ENCODE measurements at regions not wholly inside any gene's neighbourhood (a gene's known extent, or its start where the extent isn't known, plus 50 kb on each side); places are given as distances from the start of the nearest gene placed in this dataset.

DNA sequence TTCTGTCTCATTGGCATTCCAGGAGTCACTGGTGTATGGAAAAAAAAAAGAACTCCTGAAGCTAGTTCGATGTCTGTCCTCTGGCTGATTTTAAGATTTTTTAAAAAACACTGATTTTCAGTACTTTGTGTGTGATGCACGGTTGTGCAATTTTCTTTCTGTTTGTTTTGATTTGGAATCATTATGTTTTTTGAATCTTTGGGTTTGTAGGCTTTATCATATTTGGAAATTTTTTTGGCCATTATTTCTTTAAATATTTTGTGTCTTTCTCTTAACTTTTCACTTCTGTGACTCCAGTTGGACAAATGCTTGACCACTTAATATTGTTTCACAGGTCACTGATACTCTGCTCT, 327.2 kb downstream of the BCKDHB start:
- Histone ChIP-seq H3K4me3 (no peak overlapping the region), H3K9me3 (ENCODE audit: control insufficient read depth in 4 of 4, insufficient read depth in 3 of 4, low read length in 3 of 4) (no peaks in the 10 kb centered on the region), H3K27ac (ENCODE audit: low read depth in 1 of 2, low read length in 1 of 2) (no peak overlapping the region), H3K36me3 (ENCODE audit: control insufficient read depth in 4 of 4, insufficient read depth in 4 of 4, low read length in 4 of 4) (no peaks in the 10 kb centered on the region), H3K27me3 (ENCODE audit: control insufficient read depth in 3 of 3, insufficient read depth in 3 of 3, low read length in 2 of 3) (no peaks in the 10 kb centered on the region), H3K4me1 (ENCODE audit: control insufficient read depth in 5 of 5, insufficient read depth in 5 of 5, low read length in 5 of 5) (no peaks in the 10 kb centered on the region), H3K9ac (ENCODE audit: insufficient read depth in 1 of 2, low read length in 2 of 2) (no peak overlapping the region)
- 66 to 78% methylated on average over 2 of the region's 2 CpGs for WGBS, 2 donors
- ATAC-seq (ENCODE audit: insufficient read depth, low FRiP score) (no peak), DNase-seq (peak in 1 of 3 donors; percentile 16)
- TF ChIP-seq, protein P1, sequence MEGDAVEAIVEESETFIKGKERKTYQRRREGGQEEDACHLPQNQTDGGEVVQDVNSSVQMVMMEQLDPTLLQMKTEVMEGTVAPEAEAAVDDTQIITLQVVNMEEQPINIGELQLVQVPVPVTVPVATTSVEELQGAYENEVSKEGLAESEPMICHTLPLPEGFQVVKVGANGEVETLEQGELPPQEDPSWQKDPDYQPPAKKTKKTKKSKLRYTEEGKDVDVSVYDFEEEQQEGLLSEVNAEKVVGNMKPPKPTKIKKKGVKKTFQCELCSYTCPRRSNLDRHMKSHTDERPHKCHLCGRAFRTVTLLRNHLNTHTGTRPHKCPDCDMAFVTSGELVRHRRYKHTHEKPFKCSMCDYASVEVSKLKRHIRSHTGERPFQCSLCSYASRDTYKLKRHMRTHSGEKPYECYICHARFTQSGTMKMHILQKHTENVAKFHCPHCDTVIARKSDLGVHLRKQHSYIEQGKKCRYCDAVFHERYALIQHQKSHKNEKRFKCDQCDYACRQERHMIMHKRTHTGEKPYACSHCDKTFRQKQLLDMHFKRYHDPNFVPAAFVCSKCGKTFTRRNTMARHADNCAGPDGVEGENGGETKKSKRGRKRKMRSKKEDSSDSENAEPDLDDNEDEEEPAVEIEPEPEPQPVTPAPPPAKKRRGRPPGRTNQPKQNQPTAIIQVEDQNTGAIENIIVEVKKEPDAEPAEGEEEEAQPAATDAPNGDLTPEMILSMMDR (IDR thresholded peaks at IDR 0.05; ENCODE audit: control extremely low read depth, extremely low read depth): no peak

DNA sequence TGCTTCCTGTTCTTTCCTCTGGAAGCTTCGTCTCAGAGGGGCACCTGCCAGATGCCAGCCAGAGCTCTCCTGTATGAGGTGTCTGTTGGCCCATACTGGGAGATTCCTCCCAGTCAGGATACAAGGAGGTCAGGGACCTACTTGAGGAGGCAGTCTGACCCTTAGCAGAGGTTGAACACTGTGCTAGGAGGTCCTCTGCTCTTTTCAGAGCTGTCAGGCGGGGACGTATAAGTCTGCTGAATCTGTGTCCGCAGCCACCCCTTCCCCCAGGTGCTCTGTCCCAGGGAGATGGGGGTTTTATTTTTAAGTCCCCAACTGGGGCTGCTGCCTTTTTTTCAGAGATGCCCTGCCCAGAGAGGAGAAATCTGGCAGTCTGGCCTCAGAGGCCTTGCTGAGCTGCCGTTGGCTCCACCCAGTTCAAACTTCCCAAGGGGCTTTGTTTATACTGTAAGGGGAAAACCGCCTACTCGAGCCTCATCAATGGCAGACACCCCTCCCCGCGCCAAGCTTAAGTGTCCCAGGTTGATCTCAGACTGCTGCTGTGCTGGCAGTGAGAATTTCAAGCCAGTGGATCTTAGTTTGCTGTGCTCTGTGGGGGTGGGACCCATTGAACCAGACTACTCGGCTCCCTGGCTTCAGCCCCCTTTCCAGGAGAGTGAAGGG, 326.7 kb downstream of the BCKDHB start:
- DNase-seq: peak; percentile 40 to 61 (median 60)

DNA sequence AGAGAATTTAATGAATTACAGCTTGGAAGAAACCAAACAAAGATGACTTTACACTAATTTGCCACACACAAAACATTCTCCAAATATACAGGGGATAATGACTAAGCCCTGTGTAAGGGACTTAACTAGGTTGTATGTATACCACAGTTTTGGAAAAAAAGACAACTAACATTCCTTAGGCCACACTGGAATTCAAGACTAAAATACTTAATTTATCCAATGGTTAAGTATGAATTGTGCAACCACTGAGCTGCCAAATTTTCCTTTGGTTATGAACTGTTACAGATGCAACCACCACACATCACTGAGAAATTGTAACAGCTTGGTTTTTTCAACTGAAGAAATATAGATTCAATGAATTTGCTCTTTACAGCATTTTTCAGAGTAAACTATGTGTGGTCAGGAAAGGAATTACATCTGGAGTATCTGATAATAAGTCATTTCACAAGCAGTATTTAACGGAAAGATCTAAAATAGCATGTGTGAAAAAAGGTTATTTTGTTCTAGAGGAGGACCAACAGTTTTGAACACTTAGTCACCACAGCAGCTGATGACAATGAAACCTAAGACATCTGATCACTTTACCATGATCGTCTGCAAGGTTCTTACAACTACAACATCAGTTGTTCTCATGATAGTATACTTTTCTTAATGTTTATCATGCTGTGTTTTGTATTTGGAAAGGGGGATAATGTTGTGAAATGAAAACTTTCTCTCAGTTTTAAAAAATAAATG, 318.8 kb downstream of the BCKDHB start:
- WGBS, 2 donors: 72 to 77% methylated on average over 2 of the region's 2 CpGs
- Histone ChIP-seq H3K9ac (ENCODE audit: insufficient read depth in 1 of 2, low read length in 2 of 2) (no peak overlapping the region), H3K4me1 (ENCODE audit: control insufficient read depth in 5 of 5, insufficient read depth in 5 of 5, low read length in 5 of 5) (peaks cover 0 to 8% (median 0%) of the 10 kb centered on the region in 5 donors), H3K9me3 (ENCODE audit: control insufficient read depth in 4 of 4, insufficient read depth in 3 of 4, low read length in 3 of 4) (peaks cover 0 to 11% (median 5%) of the 10 kb centered on the region in 4 donors), H3K27me3 (ENCODE audit: control insufficient read depth in 3 of 3, insufficient read depth in 3 of 3, low read length in 2 of 3) (no peaks in the 10 kb centered on the region), H3K27ac (ENCODE audit: low read depth in 1 of 2, low read length in 1 of 2) (no peak overlapping the region), H3K4me3 (no peak overlapping the region), H3K36me3 (ENCODE audit: control insufficient read depth in 4 of 4, insufficient read depth in 4 of 4, low read length in 4 of 4) (no peaks in the 10 kb centered on the region)
- TF ChIP-seq, protein P1 (IDR thresholded peaks at IDR 0.05; ENCODE audit: control extremely low read depth, extremely low read depth): no peak
- ATAC-seq (ENCODE audit: insufficient read depth, low FRiP score) (no peak), DNase-seq (peak; percentile 14 to 86 (median 80))

More for the DNA sequence above, 326.7 kb downstream of the BCKDHB start:
- Histone ChIP-seq H3K4me1 (ENCODE audit: control insufficient read depth in 5 of 5, insufficient read depth in 5 of 5, low read length in 5 of 5) (no peaks in the 10 kb centered on the region), H3K27ac (ENCODE audit: low read depth in 1 of 2, low read length in 1 of 2) (no peak overlapping the region), H3K36me3 (ENCODE audit: control insufficient read depth in 4 of 4, insufficient read depth in 4 of 4, low read length in 4 of 4) (no peaks in the 10 kb centered on the region), H3K9ac (ENCODE audit: insufficient read depth in 1 of 2, low read length in 2 of 2) (no peak overlapping the region), H3K4me3 (no peak overlapping the region), H3K9me3 (ENCODE audit: control insufficient read depth in 4 of 4, insufficient read depth in 3 of 4, low read length in 3 of 4) (no peaks in the 10 kb centered on the region), H3K27me3 (ENCODE audit: control insufficient read depth in 3 of 3, insufficient read depth in 3 of 3, low read length in 2 of 3) (no peaks in the 10 kb centered on the region)
- ATAC-seq (ENCODE audit: insufficient read depth, low FRiP score): no peak
- 67 to 70% methylated on average over 10 of the region's 10 CpGs for WGBS, 2 donors
- TF ChIP-seq, protein P1 (IDR thresholded peaks at IDR 0.05; ENCODE audit: control extremely low read depth, extremely low read depth): no peak

Measured in lung (tissue), 11 donors.